ENCODE measurements at regions not wholly inside any gene's neighbourhood (a gene's known extent, or its start where the extent isn't known, plus 50 kb on each side); places are given as distances from the start of the nearest gene placed in this dataset.

GRCh38 chr6:95923518-95923917 lies 92.3 kb upstream of the FUT9 start:
- peak; percentile 58 for TF ChIP-seq CTCF (IDR thresholded peaks at IDR 0.05; ENCODE audit: low read depth, low read length, missing control alignments)
- no peak for DNase-seq (ENCODE audit: low read depth)
- no peak overlapping the region for H3K4me3 ChIP-seq (ENCODE audit: low read depth, low read length)

GRCh38 chr6:95935736-95936135 lies 80.0 kb upstream of the FUT9 start:
- DNase-seq (ENCODE audit: low read depth), result no peak
- TF ChIP-seq CTCF (IDR thresholded peaks at IDR 0.05; ENCODE audit: low read depth, low read length, missing control alignments), result no peak
- H3K4me3 ChIP-seq (ENCODE audit: low read depth, low read length), result no peak overlapping the region

GRCh38 chr6:95946906-95947305 lies 68.9 kb upstream of the FUT9 start:
- no peak for TF ChIP-seq CTCF (IDR thresholded peaks at IDR 0.05; ENCODE audit: low read depth, low read length, missing control alignments)
- no peak for DNase-seq (ENCODE audit: low read depth)
- no peak overlapping the region for H3K4me3 ChIP-seq (ENCODE audit: low read depth, low read length)

- DNase-seq (ENCODE audit: low read depth), result no peak
- no peak for TF ChIP-seq CTCF (IDR thresholded peaks at IDR 0.05; ENCODE audit: low read depth, low read length, missing control alignments)
- no peak overlapping the region for H3K4me3 ChIP-seq (ENCODE audit: low read depth, low read length)
These were observed 67.5 kb upstream of the FUT9 start for GRCh38 chr6:95948324-95948723.

GRCh38 chr6:95949985-95950384 lies 65.8 kb upstream of the FUT9 start:
- H3K4me3 ChIP-seq (ENCODE audit: low read depth, low read length), result no peak overlapping the region
- DNase-seq (ENCODE audit: low read depth), result no peak
- TF ChIP-seq CTCF (IDR thresholded peaks at IDR 0.05; ENCODE audit: low read depth, low read length, missing control alignments), result no peak

- H3K4me3 ChIP-seq (ENCODE audit: low read depth, low read length), result no peak overlapping the region
- TF ChIP-seq CTCF (IDR thresholded peaks at IDR 0.05; ENCODE audit: low read depth, low read length, missing control alignments), result no peak
- no peak for DNase-seq (ENCODE audit: low read depth)
These were observed 57.1 kb upstream of the FUT9 start for GRCh38 chr6:95958686-95959085.

GRCh38 chr6:95959261-95959660 lies 56.5 kb upstream of the FUT9 start:
- TF ChIP-seq CTCF (IDR thresholded peaks at IDR 0.05; ENCODE audit: low read depth, low read length, missing control alignments), result no peak
- no peak overlapping the region for H3K4me3 ChIP-seq (ENCODE audit: low read depth, low read length)
- no peak for DNase-seq (ENCODE audit: low read depth)

Measured in GM12864 (cell line).